ENCODE measurements at regions not wholly inside any gene's neighbourhood (a gene's known extent, or its start where the extent isn't known, plus 50 kb on each side); places are given as distances from the start of the nearest gene placed in this dataset.

GRCh38 chr5:82332064-82332855 lies 54.1 kb upstream of the RPS23 start:
- Histone ChIP-seq H3K36me3 (replicated peaks; ENCODE audit: low read depth, low read length) (no peaks in the 10 kb centered on the region), H3K27ac (ENCODE audit: low read length) (no peak overlapping the region), H3K27me3 (ENCODE audit: low read depth, low read length) (no peaks in the 10 kb centered on the region), H3K79me2 (ENCODE audit: low read length) (no peaks in the 10 kb centered on the region), H3K4me1 (ENCODE audit: low read length) (no peaks in the 10 kb centered on the region), H3K9ac (ENCODE audit: low read length) (no peak overlapping the region), H3K4me3 (ENCODE audit: low read length) (no peak overlapping the region), H3K9me3 (ENCODE audit: insufficient read depth, low read length) (no peaks in the 10 kb centered on the region), H4K20me1 (ENCODE audit: insufficient read depth, low read length) (no peaks in the 10 kb centered on the region), H2AFZ (ENCODE audit: low read depth, low read length) (no peak overlapping the region), H3K4me2 (ENCODE audit: low read length) (no peak overlapping the region)
- TF ChIP-seq, protein P1, sequence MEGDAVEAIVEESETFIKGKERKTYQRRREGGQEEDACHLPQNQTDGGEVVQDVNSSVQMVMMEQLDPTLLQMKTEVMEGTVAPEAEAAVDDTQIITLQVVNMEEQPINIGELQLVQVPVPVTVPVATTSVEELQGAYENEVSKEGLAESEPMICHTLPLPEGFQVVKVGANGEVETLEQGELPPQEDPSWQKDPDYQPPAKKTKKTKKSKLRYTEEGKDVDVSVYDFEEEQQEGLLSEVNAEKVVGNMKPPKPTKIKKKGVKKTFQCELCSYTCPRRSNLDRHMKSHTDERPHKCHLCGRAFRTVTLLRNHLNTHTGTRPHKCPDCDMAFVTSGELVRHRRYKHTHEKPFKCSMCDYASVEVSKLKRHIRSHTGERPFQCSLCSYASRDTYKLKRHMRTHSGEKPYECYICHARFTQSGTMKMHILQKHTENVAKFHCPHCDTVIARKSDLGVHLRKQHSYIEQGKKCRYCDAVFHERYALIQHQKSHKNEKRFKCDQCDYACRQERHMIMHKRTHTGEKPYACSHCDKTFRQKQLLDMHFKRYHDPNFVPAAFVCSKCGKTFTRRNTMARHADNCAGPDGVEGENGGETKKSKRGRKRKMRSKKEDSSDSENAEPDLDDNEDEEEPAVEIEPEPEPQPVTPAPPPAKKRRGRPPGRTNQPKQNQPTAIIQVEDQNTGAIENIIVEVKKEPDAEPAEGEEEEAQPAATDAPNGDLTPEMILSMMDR (IDR thresholded peaks at IDR 0.05; ENCODE audit: low read depth, low read length) = no peak
- TF ChIP-seq EZH2phosphoT487 (IDR thresholded peaks at IDR 0.05; ENCODE audit: low read depth) = no peak

- no peaks in the 10 kb centered on the region for H3K27me3 ChIP-seq (ENCODE audit: low read depth, low read length)
- H3K9me3 ChIP-seq (ENCODE audit: insufficient read depth, low read length) = no peaks in the 10 kb centered on the region
- H3K36me3 ChIP-seq (replicated peaks; ENCODE audit: low read depth, low read length) = no peaks in the 10 kb centered on the region
- no peak overlapping the region for H3K9ac ChIP-seq (ENCODE audit: low read length)
- TF ChIP-seq EZH2phosphoT487 (IDR thresholded peaks at IDR 0.05; ENCODE audit: low read depth) = no peak
- TF ChIP-seq, protein P1 (IDR thresholded peaks at IDR 0.05; ENCODE audit: low read depth, low read length) = no peak
- no peaks in the 10 kb centered on the region for H4K20me1 ChIP-seq (ENCODE audit: insufficient read depth, low read length)
- H3K4me2 ChIP-seq (ENCODE audit: low read length) = no peak overlapping the region
- no peak overlapping the region for H2AFZ ChIP-seq (ENCODE audit: low read depth, low read length)
- no peak overlapping the region for H3K4me3 ChIP-seq (ENCODE audit: low read length)
- no peaks in the 10 kb centered on the region for H3K79me2 ChIP-seq (ENCODE audit: low read length)
- no peak overlapping the region for H3K27ac ChIP-seq (ENCODE audit: low read length)
- H3K4me1 ChIP-seq (ENCODE audit: low read length) = no peaks in the 10 kb centered on the region
Observed at GRCh38 chr5:82331557-82331956, 53.4 kb upstream of the RPS23 start.

- Histone ChIP-seq H3K36me3 (replicated peaks; ENCODE audit: low read depth, low read length) (no peaks in the 10 kb centered on the region), H3K27me3 (ENCODE audit: low read depth, low read length) (no peaks in the 10 kb centered on the region), H3K79me2 (ENCODE audit: low read length) (no peaks in the 10 kb centered on the region), H3K9ac (ENCODE audit: low read length) (no peak overlapping the region), H3K27ac (ENCODE audit: low read length) (no peak overlapping the region), H3K4me1 (ENCODE audit: low read length) (no peaks in the 10 kb centered on the region), H3K4me2 (ENCODE audit: low read length) (no peak overlapping the region), H4K20me1 (ENCODE audit: insufficient read depth, low read length) (no peaks in the 10 kb centered on the region), H3K4me3 (ENCODE audit: low read length) (no peak overlapping the region), H3K9me3 (ENCODE audit: insufficient read depth, low read length) (no peaks in the 10 kb centered on the region), H2AFZ (ENCODE audit: low read depth, low read length) (no peak overlapping the region)
- no peak for TF ChIP-seq EZH2phosphoT487 (IDR thresholded peaks at IDR 0.05; ENCODE audit: low read depth)
- TF ChIP-seq, protein P1 (IDR thresholded peaks at IDR 0.05; ENCODE audit: low read depth, low read length) = no peak
Observed at GRCh38 chr5:82330530-82331270, 52.5 kb upstream of the RPS23 start.

DNA sequence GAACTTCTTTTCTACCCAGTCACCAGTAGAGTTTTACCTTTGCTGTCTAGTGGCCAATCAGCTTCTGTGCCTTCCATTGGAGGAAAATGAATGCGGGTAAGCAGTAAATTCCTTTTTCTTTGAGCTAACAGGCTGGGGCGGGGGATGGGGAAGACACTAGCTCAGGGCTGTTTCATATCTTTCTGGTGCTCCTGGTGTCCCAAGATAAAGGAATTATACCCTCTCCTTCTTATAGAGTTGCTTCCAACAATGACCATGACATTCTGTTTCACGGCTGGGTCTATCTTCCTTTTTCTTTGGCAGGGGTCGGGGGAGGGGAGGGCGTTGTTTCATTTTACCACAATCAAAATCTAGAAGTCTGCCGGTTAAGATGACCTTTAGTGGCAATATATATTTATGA lies 51.2 kb upstream of the RPS23 start:
- H3K4me1 ChIP-seq (ENCODE audit: low read length) = no peaks in the 10 kb centered on the region
- no peaks in the 10 kb centered on the region for H3K79me2 ChIP-seq (ENCODE audit: low read length)
- no peak overlapping the region for H3K9ac ChIP-seq (ENCODE audit: low read length)
- no peaks in the 10 kb centered on the region for H3K27me3 ChIP-seq (ENCODE audit: low read depth, low read length)
- no peak overlapping the region for H3K27ac ChIP-seq (ENCODE audit: low read length)
- H3K4me2 ChIP-seq (ENCODE audit: low read length) = no peak overlapping the region
- TF ChIP-seq EZH2phosphoT487 (IDR thresholded peaks at IDR 0.05; ENCODE audit: low read depth) = no peak
- TF ChIP-seq, protein P1 (IDR thresholded peaks at IDR 0.05; ENCODE audit: low read depth, low read length) = no peak
- no peaks in the 10 kb centered on the region for H3K36me3 ChIP-seq (replicated peaks; ENCODE audit: low read depth, low read length)
- H3K4me3 ChIP-seq (ENCODE audit: low read length) = no peak overlapping the region
- H3K9me3 ChIP-seq (ENCODE audit: insufficient read depth, low read length) = no peaks in the 10 kb centered on the region
- no peaks in the 10 kb centered on the region for H4K20me1 ChIP-seq (ENCODE audit: insufficient read depth, low read length)
- H2AFZ ChIP-seq (ENCODE audit: low read depth, low read length) = no peak overlapping the region
